Effector memory CD8-positive, alpha-beta T cell (primary cell): ENCODE measurements at regions not wholly inside any gene's neighbourhood (a gene's known extent, or its start where the extent isn't known, plus 50 kb on each side); places are given as distances from the start of the nearest gene placed in this dataset.
"Not testable (repeated sequence)": the region's sequence is repeated elsewhere in the genome, so short reads cannot be mapped to it uniquely, and the experiment has no call there.

Source experiments
- ATAC-seq: fragments of 150-1000 bp; cut with Tn5 transposase; replicated peaks from 2 replicates; pipeline ENCODE4 v1.10.0; 2021; ENCODE audit warnings: mild to moderate bottlenecking, moderate library complexity
- DNase-seq, 3 experiments: peaks; one replicate each; pipeline ENCODE4 v3.0.0; 2021
- H3K27ac Mint-ChIP-seq, 2 donors: one replicate each; pipeline ENCODE4 v1.8.0; 2022; ENCODE audit warnings: mild to moderate bottlenecking in 2 of 2, mixed read lengths in 2 of 2, moderate library complexity in 2 of 2
- H3K27me3 Mint-ChIP-seq, 2 donors: one replicate each; pipeline ENCODE4 v1.8.0; 2022; ENCODE audit warnings: mixed read lengths in 2 of 2
- H3K36me3 Mint-ChIP-seq: one replicate; pipeline ENCODE4 v1.8.0; 2022; ENCODE audit warnings: mild to moderate bottlenecking, moderate library complexity, mixed read lengths; ENCODE audit not compliant: insufficient read depth
- H3K4me1 Mint-ChIP-seq, 2 donors: one replicate each; pipeline ENCODE4 v1.8.0; 2022; ENCODE audit warnings: low read depth in 2 of 2, mixed read lengths in 2 of 2
- H3K4me3 Mint-ChIP-seq, 2 donors: one replicate each; pipeline ENCODE4 v1.8.0; 2022; ENCODE audit warnings: mild to moderate bottlenecking in 2 of 2, mixed read lengths in 2 of 2, moderate library complexity in 2 of 2
- H3K9me3 Mint-ChIP-seq, 2 donors: one replicate each; pipeline ENCODE4 v1.8.0; 2022; ENCODE audit warnings: mixed read lengths in 2 of 2

GRCh38 chr5:27088822-27089221 is 50.4 kb upstream of the CDH9 start:
- not testable (repeated sequence) for H3K4me3 Mint-ChIP-seq, H3K27me3 Mint-ChIP-seq, H3K36me3 Mint-ChIP-seq, H3K9me3 Mint-ChIP-seq, H3K27ac Mint-ChIP-seq, ATAC-seq, H3K4me1 Mint-ChIP-seq, DNase-seq
